Neural cell (in vitro differentiated cells): ENCODE measurements at regions not wholly inside any gene's neighbourhood (a gene's known extent, or its start where the extent isn't known, plus 50 kb on each side); places are given as distances from the start of the nearest gene placed in this dataset.

Experiments used
- H2AFZ ChIP-seq: fragments of 200-600, 300-800 bp; sonication (generic), shearing (Covaris generic); 2 replicates; pipeline ENCODE4 v1.6.0; 2014; ENCODE audit warnings: low read depth, mild to moderate bottlenecking, antibody characterized with exemption, low read length, moderate library complexity
- H3F3A ChIP-seq: fragments of 200-600 bp; shearing (Covaris generic); 2 replicates; pipeline ENCODE4 v1.6.1; 2016; ENCODE audit warnings: mild to moderate bottlenecking, moderate library complexity, mixed read lengths, antibody characterized with exemption, low read length; ENCODE audit not compliant: insufficient read depth, poor library complexity, severe bottlenecking
- H3K27ac ChIP-seq: fragments of 200-600, 300-800 bp; sonication (generic), shearing (Covaris generic); 2 replicates; pipeline ENCODE4 v1.5.1; 2014; ENCODE audit warnings: mild to moderate bottlenecking, low read length, moderate library complexity
- H3K27me3 ChIP-seq: fragments of 300-800, 200-600 bp; sonication (generic), shearing (Covaris generic); 2 replicates; pipeline ENCODE4 v1.6.0; 2014; ENCODE audit warnings: mild to moderate bottlenecking, low read depth, low read length, moderate library complexity; ENCODE audit not compliant: insufficient read depth
- H3K36me3 ChIP-seq: fragments of 300-800, 200-600 bp; sonication (generic), shearing (Covaris generic); 2 replicates; pipeline ENCODE4 v1.5.1; 2014; ENCODE audit warnings: mild to moderate bottlenecking, antibody characterized with exemption, low read length, moderate library complexity; ENCODE audit not compliant: insufficient read depth
- H3K4me2 ChIP-seq: fragments of 300-800, 200-600 bp; sonication (generic), shearing (Covaris generic); 2 replicates; pipeline ENCODE4 v1.6.0; 2014; ENCODE audit warnings: mild to moderate bottlenecking, low read length
- H3K4me3 ChIP-seq: fragments of 300-800, 200-600 bp; sonication (generic), shearing (Covaris generic); 2 replicates; pipeline ENCODE4 v1.5.1; 2014; ENCODE audit warnings: mild to moderate bottlenecking, low read length, moderate library complexity
- H3K79me2 ChIP-seq: fragments of 200-600 bp; shearing (Covaris generic); replicated peaks from 2 replicates; pipeline ENCODE4 v1.6.0; 2014; ENCODE audit warnings: mild to moderate bottlenecking, low read length, moderate library complexity; ENCODE audit not compliant: insufficient read depth
- H3K9ac ChIP-seq: fragments of 300-800, 200-600 bp; sonication (generic), shearing (Covaris generic); 2 replicates; pipeline ENCODE4 v1.6.1; 2016; ENCODE audit warnings: mild to moderate bottlenecking, low read length, mixed read lengths
- H3K9me2 ChIP-seq: fragments of 200-600 bp; shearing (Covaris generic); 2 replicates; pipeline ENCODE4 v1.6.1; 2016; ENCODE audit warnings: mild to moderate bottlenecking, low read length, mixed read lengths; ENCODE audit not compliant: insufficient read depth
- H3K9me3 ChIP-seq: fragments of 200-600, 300-800 bp; sonication (generic), shearing (Covaris generic); 2 replicates; pipeline ENCODE4 v1.6.1; 2016; ENCODE audit warnings: mild to moderate bottlenecking, mixed run types, low read length, moderate library complexity, mixed read lengths
- H4K20me1 ChIP-seq: fragments of 200-600 bp; shearing (Covaris generic); 2 replicates; pipeline ENCODE4 v1.6.1; 2016; ENCODE audit warnings: mild to moderate bottlenecking, mixed run types; ENCODE audit not compliant: insufficient read depth
- CTCF ChIP-seq: fragments of 450-650 bp; IDR thresholded peaks from 2 replicates; pipeline ENCODE4 v1.5.1; 2014; ENCODE audit warnings: antibody characterized with exemption, mild to moderate bottlenecking, moderate library complexity; ENCODE audit not compliant: poor library complexity, severe bottlenecking
- EP300 ChIP-seq: fragments of 450-650 bp; conservative IDR thresholded peaks from 2 replicates; pipeline ENCODE4 v1.6.1; 2014; ENCODE audit warnings: antibody characterized with exemption, mild to moderate bottlenecking, moderate library complexity; ENCODE audit not compliant: poor library complexity, severe bottlenecking
- EZH2 ChIP-seq: fragments of 200-600, 300-800 bp; shearing (Covaris generic), sonication (generic); IDR thresholded peaks from 2 replicates; pipeline ENCODE4 v1.6.1; 2014; ENCODE audit warnings: antibody characterized with exemption, low read length, borderline replicate concordance, mild to moderate bottlenecking; ENCODE audit not compliant: insufficient read depth, poor library complexity, severe bottlenecking
- MXI1 ChIP-seq: fragments of 450-650 bp; conservative IDR thresholded peaks from 2 replicates; pipeline ENCODE4 v1.6.1; 2014; ENCODE audit warnings: antibody characterized with exemption, mild to moderate bottlenecking; ENCODE audit not compliant: poor library complexity, severe bottlenecking
- POLR2AphosphoS5 ChIP-seq: IDR thresholded peaks from 2 replicates; pipeline ENCODE4 v1.6.1; 2012
- RAD21 ChIP-seq: fragments of 450-650 bp; conservative IDR thresholded peaks from 2 replicates; pipeline ENCODE4 v1.6.1; 2014; ENCODE audit warnings: antibody characterized with exemption, mild to moderate bottlenecking, moderate library complexity
- REST ChIP-seq: IDR thresholded peaks from 2 replicates; pipeline ENCODE4 v1.6.1; 2012; ENCODE audit warnings: borderline replicate concordance
- SMC3 ChIP-seq: fragments of 450-650 bp; conservative IDR thresholded peaks from 2 replicates; pipeline ENCODE4 v1.6.1; 2014; ENCODE audit warnings: antibody characterized with exemption, mild to moderate bottlenecking, moderate library complexity; ENCODE audit not compliant: poor library complexity
- TAF1 ChIP-seq: IDR thresholded peaks from 2 replicates; pipeline ENCODE4 v1.6.1; 2012; ENCODE audit warnings: low read depth

GRCh38 chr5:130743092-130743491 lies 422.0 kb downstream of the HINT1 start:
- Histone ChIP-seq H3K4me3 (no peak overlapping the region), H4K20me1 (no peaks in the 10 kb centered on the region), H3K9me3 (no peaks in the 10 kb centered on the region), H3K79me2 (no peaks in the 10 kb centered on the region), H3K9me2 (no peaks in the 10 kb centered on the region), H3K4me2 (no peak overlapping the region), H3F3A (no peaks in the 10 kb centered on the region), H3K9ac (no peak overlapping the region), H2AFZ (no peak overlapping the region), H3K27me3 (no peaks in the 10 kb centered on the region), H3K36me3 (no peaks in the 10 kb centered on the region), H3K27ac (no peak overlapping the region)
- no peak for TF ChIP-seq TAF1
- no peak for TF ChIP-seq RAD21

- Histone ChIP-seq H4K20me1 (no peaks in the 10 kb centered on the region), H3K4me2 (no peak overlapping the region), H3K27ac (no peak overlapping the region), H3K9me2 (no peaks in the 10 kb centered on the region), H3K9ac (no peak overlapping the region), H3F3A (no peaks in the 10 kb centered on the region), H3K4me3 (no peak overlapping the region), H3K36me3 (no peaks in the 10 kb centered on the region), H2AFZ (no peak overlapping the region), H3K9me3 (no peaks in the 10 kb centered on the region), H3K27me3 (no peaks in the 10 kb centered on the region), H3K79me2 (no peaks in the 10 kb centered on the region)
- TF ChIP-seq REST (no peak), RAD21 (no peak), EP300 (no peak), TAF1 (no peak), SMC3 (no peak), POLR2AphosphoS5 (no peak), MXI1 (no peak), EZH2 (no peak), CTCF (no peak)
Measured at GRCh38 chr5:130740047-130740569, 424.9 kb downstream of the HINT1 start.

- no peaks in the 10 kb centered on the region for H3F3A ChIP-seq
- no peak overlapping the region for H2AFZ ChIP-seq
- no peak overlapping the region for H3K27ac ChIP-seq
- no peaks in the 10 kb centered on the region for H3K36me3 ChIP-seq
- no peaks in the 10 kb centered on the region for H3K9me2 ChIP-seq
- H3K27me3 ChIP-seq: no peaks in the 10 kb centered on the region
- H3K79me2 ChIP-seq: no peaks in the 10 kb centered on the region
- no peak overlapping the region for H3K4me3 ChIP-seq
- H3K9ac ChIP-seq: no peak overlapping the region
- no peaks in the 10 kb centered on the region for H4K20me1 ChIP-seq
- no peak overlapping the region for H3K4me2 ChIP-seq
- no peaks in the 10 kb centered on the region for H3K9me3 ChIP-seq
- no peak for TF ChIP-seq RAD21
- no peak for TF ChIP-seq TAF1
- no peak for TF ChIP-seq POLR2AphosphoS5
- no peak for TF ChIP-seq MXI1
- TF ChIP-seq EP300: no peak
- no peak for TF ChIP-seq SMC3
- no peak for TF ChIP-seq REST
- no peak for TF ChIP-seq CTCF
- no peak for TF ChIP-seq EZH2
Measured at GRCh38 chr5:130731839-130732238, 433.2 kb downstream of the HINT1 start.
